ENCODE measurements at regions not wholly inside any gene's neighbourhood (a gene's known extent, or its start where the extent isn't known, plus 50 kb on each side); places are given as distances from the start of the nearest gene placed in this dataset.

GRCh38 chr5:6251565-6252102, 126.7 kb downstream of the MED10 start:
- no peak for TF ChIP-seq POLR2AphosphoS5 (IDR thresholded peaks at IDR 0.05; ENCODE audit: low read depth, low read length)
- TF ChIP-seq POLR2A (IDR thresholded peaks at IDR 0.05; ENCODE audit: low read depth, low read length) = no peak

All from GM12892 (cell line).